Hepatocyte (in vitro differentiated cells): ENCODE measurements at regions not wholly inside any gene's neighbourhood (a gene's known extent, or its start where the extent isn't known, plus 50 kb on each side); places are given as distances from the start of the nearest gene placed in this dataset.
"Not testable (repeated sequence)": the region's sequence is repeated elsewhere in the genome, so short reads cannot be mapped to it uniquely, and the experiment has no call there.

Experiments
- DNase-seq: peaks from one replicate; pipeline ENCODE4 v3.0.0-alpha.2; 2016; ENCODE audit warnings: low spot score
- H2AFZ ChIP-seq: fragments of 200-600 bp; sonication (generic); 2 replicates; pipeline ENCODE4 v1.6.0; 2016; ENCODE audit warnings: antibody characterized with exemption, mild to moderate bottlenecking
- H3K27ac ChIP-seq: fragments of 200-600 bp; sonication (generic); 2 replicates; pipeline ENCODE4 v1.5.1; 2016; ENCODE audit warnings: mild to moderate bottlenecking
- H3K27me3 ChIP-seq: fragments of 200-600 bp; sonication (generic); 2 replicates; pipeline ENCODE4 v1.6.1; 2016
- H3K36me3 ChIP-seq: fragments of 200-600 bp; sonication (generic); replicated peaks from 2 replicates; pipeline ENCODE4 v1.5.1; 2016; ENCODE audit warnings: low read depth; ENCODE audit not compliant: insufficient read depth
- H3K4me1 ChIP-seq: fragments of 200-600 bp; sonication (generic); 2 replicates; pipeline ENCODE4 v1.5.1; 2016; ENCODE audit warnings: mild to moderate bottlenecking, moderate library complexity; ENCODE audit not compliant: insufficient read depth
- H3K4me2 ChIP-seq: fragments of 200-600 bp; sonication (generic); 2 replicates; pipeline ENCODE4 v1.6.0; 2016
- H3K4me3 ChIP-seq: fragments of 200-600 bp; sonication (generic); 2 replicates; pipeline ENCODE4 v1.5.1; 2016; ENCODE audit warnings: mild to moderate bottlenecking
- H3K79me2 ChIP-seq: fragments of 200-600 bp; sonication (generic); 2 replicates; pipeline ENCODE4 v1.6.0; 2017; ENCODE audit warnings: mild to moderate bottlenecking
- H3K9me2 ChIP-seq: fragments of 200-600 bp; sonication (generic); replicated peaks from 2 replicates; pipeline ENCODE4 v1.6.0; 2017; ENCODE audit warnings: mild to moderate bottlenecking; ENCODE audit not compliant: insufficient read depth
- H3K9me3 ChIP-seq: fragments of 200-600 bp; sonication (generic); 2 replicates; pipeline ENCODE4 v1.5.1; 2016; ENCODE audit warnings: low read depth, mild to moderate bottlenecking
- H4K20me1 ChIP-seq: fragments of 200-600 bp; sonication (generic); 2 replicates; pipeline ENCODE4 v1.6.0; 2016; ENCODE audit warnings: mild to moderate bottlenecking; ENCODE audit not compliant: insufficient read depth, poor library complexity, severe bottlenecking
- EZH2 ChIP-seq: fragments of 200-600 bp; sonication (generic); IDR thresholded peaks from 2 replicates; pipeline ENCODE4 v1.6.1; 2016; ENCODE audit warnings: antibody characterized with exemption, mild to moderate bottlenecking, borderline replicate concordance
- EZH2phosphoT487 ChIP-seq: fragments of 200-600 bp; sonication (generic); IDR thresholded peaks from one replicate; pipeline ENCODE4 v1.6.1; 2018; ENCODE audit warnings: antibody characterized with exemption, mild to moderate bottlenecking, low read depth, moderate library complexity; ENCODE audit not compliant: unreplicated experiment, severe bottlenecking
- WGBS: methylation state at CpG from one replicate; pipeline ENCODE4 v1.1.6; 2016; ENCODE audit warnings: low lambda C conversion rate; ENCODE audit errors: missing lambda C conversion rate; 5-methylcytosine and 5-hydroxymethylcytosine counted together
- TF ChIP-seq, protein P1 (sequence below): fragments of 200-600 bp; sonication (generic); IDR thresholded peaks from 2 replicates; pipeline ENCODE4 v1.5.1; 2016; ENCODE audit warnings: antibody characterized with exemption, mild to moderate bottlenecking; ENCODE audit not compliant: poor library complexity

GRCh38 chr17:22193113-22193512, 500.8 kb downstream of the KCNJ18 start:
- H2AFZ ChIP-seq, result no peak overlapping the region
- DNase-seq, result no peak
- H3K4me3 ChIP-seq, result no peak overlapping the region
- no peaks in the 10 kb centered on the region for H3K79me2 ChIP-seq
- H3K4me1 ChIP-seq, result no peaks in the 10 kb centered on the region
- no peak overlapping the region for H3K4me2 ChIP-seq
- 61% methylated on average over 2 of the region's 2 CpGs for WGBS
- no peaks in the 10 kb centered on the region for H3K9me3 ChIP-seq
- H3K9me2 ChIP-seq, result no peaks in the 10 kb centered on the region
- no peaks in the 10 kb centered on the region for H3K36me3 ChIP-seq
- H3K27ac ChIP-seq, result no peak overlapping the region
- no peaks in the 10 kb centered on the region for H3K27me3 ChIP-seq
- TF ChIP-seq EZH2phosphoT487 (no peak), EZH2 (no peak)
- TF ChIP-seq, protein P1, sequence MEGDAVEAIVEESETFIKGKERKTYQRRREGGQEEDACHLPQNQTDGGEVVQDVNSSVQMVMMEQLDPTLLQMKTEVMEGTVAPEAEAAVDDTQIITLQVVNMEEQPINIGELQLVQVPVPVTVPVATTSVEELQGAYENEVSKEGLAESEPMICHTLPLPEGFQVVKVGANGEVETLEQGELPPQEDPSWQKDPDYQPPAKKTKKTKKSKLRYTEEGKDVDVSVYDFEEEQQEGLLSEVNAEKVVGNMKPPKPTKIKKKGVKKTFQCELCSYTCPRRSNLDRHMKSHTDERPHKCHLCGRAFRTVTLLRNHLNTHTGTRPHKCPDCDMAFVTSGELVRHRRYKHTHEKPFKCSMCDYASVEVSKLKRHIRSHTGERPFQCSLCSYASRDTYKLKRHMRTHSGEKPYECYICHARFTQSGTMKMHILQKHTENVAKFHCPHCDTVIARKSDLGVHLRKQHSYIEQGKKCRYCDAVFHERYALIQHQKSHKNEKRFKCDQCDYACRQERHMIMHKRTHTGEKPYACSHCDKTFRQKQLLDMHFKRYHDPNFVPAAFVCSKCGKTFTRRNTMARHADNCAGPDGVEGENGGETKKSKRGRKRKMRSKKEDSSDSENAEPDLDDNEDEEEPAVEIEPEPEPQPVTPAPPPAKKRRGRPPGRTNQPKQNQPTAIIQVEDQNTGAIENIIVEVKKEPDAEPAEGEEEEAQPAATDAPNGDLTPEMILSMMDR, result no peak
- H4K20me1 ChIP-seq, result no peaks in the 10 kb centered on the region

- H3K9me3 ChIP-seq, H3K79me2 ChIP-seq, H4K20me1 ChIP-seq, H3K4me3 ChIP-seq, H3K9me2 ChIP-seq, H3K27me3 ChIP-seq, H3K27ac ChIP-seq, H3K36me3 ChIP-seq, DNase-seq, H3K4me2 ChIP-seq, H2AFZ ChIP-seq, H3K4me1 ChIP-seq: not testable (repeated sequence)
- 45% methylated on average over 2 of the region's 2 CpGs for WGBS
Measured at GRCh38 chr17:22200187-22200586, 507.9 kb downstream of the KCNJ18 start.

GRCh38 chr17:22202702-22203101, 510.4 kb downstream of the KCNJ18 start:
- H4K20me1 ChIP-seq, result no peaks in the 10 kb centered on the region
- no peaks in the 10 kb centered on the region for H3K4me1 ChIP-seq
- no peaks in the 10 kb centered on the region for H3K9me3 ChIP-seq
- TF ChIP-seq EZH2 (no peak), EZH2phosphoT487 (no peak)
- TF ChIP-seq, protein P1, result no peak
- DNase-seq, result no peak
- H3K4me2 ChIP-seq, result no peak overlapping the region
- no peak overlapping the region for H3K27ac ChIP-seq
- no peak overlapping the region for H2AFZ ChIP-seq
- H3K9me2 ChIP-seq, result no peaks in the 10 kb centered on the region
- WGBS, result 88% methylated on average over 20 of the region's 20 CpGs
- H3K79me2 ChIP-seq, result no peaks in the 10 kb centered on the region
- no peaks in the 10 kb centered on the region for H3K27me3 ChIP-seq
- no peak overlapping the region for H3K4me3 ChIP-seq
- no peaks in the 10 kb centered on the region for H3K36me3 ChIP-seq

DNA sequence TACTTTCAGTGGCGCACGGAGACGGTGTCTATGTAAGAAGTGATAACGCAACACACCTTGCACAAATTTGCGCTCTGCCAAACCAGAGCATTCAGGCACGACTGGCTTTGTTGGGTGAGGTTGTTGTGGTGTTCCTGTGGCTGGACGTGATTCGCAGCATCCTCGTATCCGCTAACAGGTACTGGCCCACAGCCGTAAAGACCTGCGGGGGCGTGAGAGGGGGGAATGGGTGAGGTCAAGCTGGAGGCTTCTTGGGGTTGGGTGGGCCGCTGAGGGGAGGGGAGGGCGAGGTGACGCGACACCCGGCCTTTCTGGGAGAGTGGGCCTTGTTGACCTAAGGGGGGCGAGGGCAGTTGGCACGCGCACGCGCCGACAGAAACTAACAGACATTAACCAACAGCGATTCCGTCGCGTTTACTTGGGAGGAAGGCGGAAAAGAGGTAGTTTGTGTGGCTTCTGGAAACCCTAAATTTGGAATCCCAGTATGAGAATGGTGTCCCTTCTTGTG, 510.9 kb downstream of the KCNJ18 start:
- WGBS, result 93% methylated on average over 23 of the region's 29 CpGs
- no peaks in the 10 kb centered on the region for H3K9me3 ChIP-seq
- TF ChIP-seq, protein P1, result no peak
- no peak for TF ChIP-seq EZH2
- TF ChIP-seq EZH2phosphoT487, result no peak
- no peaks in the 10 kb centered on the region for H3K36me3 ChIP-seq
- no peak overlapping the region for H3K4me3 ChIP-seq
- no peak overlapping the region for H3K27ac ChIP-seq
- H3K27me3 ChIP-seq, result no peaks in the 10 kb centered on the region
- DNase-seq, result no peak
- H3K4me2 ChIP-seq, result no peak overlapping the region
- no peaks in the 10 kb centered on the region for H4K20me1 ChIP-seq
- H2AFZ ChIP-seq, result no peak overlapping the region
- no peaks in the 10 kb centered on the region for H3K79me2 ChIP-seq
- H3K9me2 ChIP-seq, result no peaks in the 10 kb centered on the region
- no peaks in the 10 kb centered on the region for H3K4me1 ChIP-seq

- H3K9me3 ChIP-seq, H3K27me3 ChIP-seq, H3K4me1 ChIP-seq, H3K27ac ChIP-seq, H2AFZ ChIP-seq, H3K36me3 ChIP-seq, H3K79me2 ChIP-seq, H4K20me1 ChIP-seq, H3K9me2 ChIP-seq, H3K4me2 ChIP-seq, H3K4me3 ChIP-seq, DNase-seq: not testable (repeated sequence)
- 89% methylated on average over 13 of the region's 13 CpGs for WGBS
Measured at GRCh38 chr17:22204076-22204475, 511.8 kb downstream of the KCNJ18 start.

DNA sequence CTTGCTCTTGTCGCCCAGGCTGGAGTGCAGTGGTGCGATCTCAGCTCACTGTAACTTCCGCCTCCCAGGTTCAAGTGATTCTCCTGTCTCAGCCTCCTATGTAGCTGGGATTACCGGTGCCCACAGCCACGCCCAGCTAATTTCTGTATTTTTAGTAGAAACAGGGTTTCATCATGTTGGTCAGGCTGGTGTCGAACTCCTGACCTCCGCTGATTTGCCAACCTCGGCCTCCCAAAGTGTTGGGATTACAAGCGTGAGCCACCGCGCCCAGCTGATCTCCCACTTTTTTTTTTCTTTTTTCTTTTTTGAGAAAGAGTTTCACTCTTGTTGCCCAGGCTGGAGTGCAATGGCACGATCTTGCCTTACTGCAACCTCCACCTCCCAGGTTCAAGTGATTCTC, 517.9 kb downstream of the KCNJ18 start:
- not testable (repeated sequence) for DNase-seq, H3K36me3 ChIP-seq, H3K9me3 ChIP-seq, H3K27me3 ChIP-seq, H4K20me1 ChIP-seq, H3K79me2 ChIP-seq, H2AFZ ChIP-seq, H3K4me1 ChIP-seq, H3K27ac ChIP-seq, H3K9me2 ChIP-seq, H3K4me2 ChIP-seq, H3K4me3 ChIP-seq
- WGBS, result 86% methylated on average over 12 of the region's 12 CpGs
